Ovary (tissue), 7 donors: ENCODE measurements at regions not wholly inside any gene's neighbourhood (a gene's known extent, or its start where the extent isn't known, plus 50 kb on each side); places are given as distances from the start of the nearest gene placed in this dataset.

Source experiments
- DNase-seq, 5 donors: peaks; one replicate each; pipeline ENCODE4 v3.0.0-alpha.2; 2019 to 2020
- H3K27ac ChIP-seq, 2 donors: fragments of 200-600 bp; one replicate each; pipeline versions ENCODE4 v1.5.1 to v1.8.0; 2019 to 2022
- H3K27me3 ChIP-seq: fragments of 200-600 bp; one replicate; pipeline ENCODE4 v1.8.0; 2022
- H3K36me3 ChIP-seq: fragments of 200-600 bp; sonication (generic); one replicate; pipeline ENCODE4 v1.5.1; 2019
- H3K4me1 ChIP-seq: one replicate; pipeline ENCODE4 v1.8.1; 2013; ENCODE audit warnings: mild to moderate bottlenecking, moderate library complexity; ENCODE audit not compliant: insufficient read depth
- H3K4me3 ChIP-seq: fragments of 200-600 bp; sonication (generic); one replicate; pipeline ENCODE4 v1.5.1; 2017
- H3K9me3 ChIP-seq, 2 donors: fragments of 200-600 bp in 1 of 2; sonication (generic) in 1 of 2; one replicate each; pipeline versions ENCODE4 v1.5.1 to v1.8.1; 2013 to 2019; ENCODE audit warnings: mild to moderate bottlenecking in 1 of 2, moderate library complexity in 1 of 2
- CTCF ChIP-seq, 3 donors: fragments of 450-650 bp in 2 of 3; fragments of 200-600 bp in 1 of 3; IDR thresholded peaks; one replicate each; pipeline versions ENCODE4 v1.5.1 to v1.8.0; 2016 to 2022; ENCODE audit warnings: antibody characterized with exemption in 3 of 3, mild to moderate bottlenecking in 1 of 3
- EP300 ChIP-seq: sonication (generic); formaldehyde crosslinking; IDR thresholded peaks from one replicate; pipeline ENCODE4 v1.6.1; 2017; ENCODE audit warnings: antibody characterized with exemption
- POLR2A ChIP-seq: fragments of 450-650 bp; IDR thresholded peaks from one replicate; pipeline ENCODE4 v1.6.1; 2017; ENCODE audit warnings: antibody characterized with exemption, mild to moderate bottlenecking, moderate library complexity
- WGBS, 3 donors: extraction: QIAGEN DNeasy Blood & Tissue Kit in 1 of 3; methylation state at CpG; one replicate each; pipeline versions ENCODE4 v1.1.5 to v1.1.7; 2013 to 2017; 5-methylcytosine and 5-hydroxymethylcytosine counted together
- intact Hi-C, 4 donors: fragments of 100-400 bp; cut with DNase I; formaldehyde crosslinking; loops; one replicate each; pipeline versions ENCODE4 v1.11.0 to v1.15.1; 2022 to 2023
- donor health status: DM: no; HTN: no; CAD: no; lungs with moderate emphysema.
- donor health status: DM: no; HTN: no; CAD: no.
- donor health status: Bipolar disorder and iron deficiency.
- donor health status: DM: no; HTN: no; CAD: no.
- donor health status: DM: yes; HTN: yes; CAD: no.

GRCh38 chr7:116142850-116143249, 67.5 kb upstream of the TES start:
- H3K4me3 ChIP-seq, result no peak overlapping the region
- TF ChIP-seq EP300 (no peak), POLR2A (no peak), CTCF (IDR thresholded peaks at IDR 0.05) (no peak)
- H3K4me1 ChIP-seq, result no peaks in the 10 kb centered on the region
- no peak for DNase-seq
- no peaks in the 10 kb centered on the region for H3K27me3 ChIP-seq
- intact Hi-C loops, result no loop called here
- H3K36me3 ChIP-seq, result no peaks in the 10 kb centered on the region
- no peaks in the 10 kb centered on the region for H3K9me3 ChIP-seq
- no peak overlapping the region for H3K27ac ChIP-seq
- 71 to 75% (median 72%) methylated on average over 6 of the region's 6 CpGs for WGBS, 3 donors

GRCh38 chr7:116145245-116145852, 65.0 kb upstream of the TES start:
- 35 to 42% (median 40%) methylated on average over 2 of the region's 2 CpGs for WGBS, 3 donors
- Histone ChIP-seq H3K4me3 (no peak overlapping the region), H3K27me3 (no peaks in the 10 kb centered on the region), H3K36me3 (no peaks in the 10 kb centered on the region), H3K9me3 (no peaks in the 10 kb centered on the region), H3K27ac (no peak overlapping the region), H3K4me1 (no peaks in the 10 kb centered on the region)
- no peak for DNase-seq
- TF ChIP-seq POLR2A (no peak), CTCF (IDR thresholded peaks at IDR 0.05) (no peak)
- intact Hi-C loops, result no loop called here

GRCh38 chr7:116148108-116148507, 62.2 kb upstream of the TES start:
- DNase-seq, result no peak
- Histone ChIP-seq H3K27ac (no peak overlapping the region), H3K9me3 (no peaks in the 10 kb centered on the region), H3K4me3 (no peak overlapping the region), H3K27me3 (no peaks in the 10 kb centered on the region), H3K4me1 (no peaks in the 10 kb centered on the region), H3K36me3 (no peaks in the 10 kb centered on the region)
- WGBS, 3 donors, result 63 to 84% (median 67%) methylated on average over 3 of the region's 3 CpGs
- no peak for TF ChIP-seq CTCF (IDR thresholded peaks at IDR 0.05)
- no peak for TF ChIP-seq EP300
- no peak for TF ChIP-seq POLR2A
- intact Hi-C loops, result no loop called here

GRCh38 chr7:116148626-116149025, 61.7 kb upstream of the TES start:
- H3K4me1 ChIP-seq, result no peaks in the 10 kb centered on the region
- H3K36me3 ChIP-seq, result no peaks in the 10 kb centered on the region
- 89 to 91% (median 90%) methylated on average over 8 of the region's 8 CpGs for WGBS, 3 donors
- TF ChIP-seq CTCF (IDR thresholded peaks at IDR 0.05) (no peak), EP300 (no peak), POLR2A (no peak)
- H3K4me3 ChIP-seq, result no peak overlapping the region
- intact Hi-C loops, result no loop called here
- no peaks in the 10 kb centered on the region for H3K9me3 ChIP-seq
- no peak overlapping the region for H3K27ac ChIP-seq
- DNase-seq, result no peak
- no peaks in the 10 kb centered on the region for H3K27me3 ChIP-seq
